GM12878 (cell line): ENCODE measurements at regions not wholly inside any gene's neighbourhood (a gene's known extent, or its start where the extent isn't known, plus 50 kb on each side); places are given as distances from the start of the nearest gene placed in this dataset.

Experiments
- ATAC-seq: fragments of 200-7000 bp; cut with Tn5 transposase; 3 replicates; pipeline ENCODE4 v1.9.1; 2020; ENCODE audit warnings: mild to moderate bottlenecking, moderate library complexity
- BruUV-seq: library from RNA; stranded (reverse); fragments of 400-500 nt; replicated peaks from 2 replicates; lab custom pipeline; 2021; lab: Mats Ljungman, UMichigan
- CTCF ChIA-PET: fragments of 300-600 bp; sonication (Branson Sonifier 250); formaldehyde crosslinking; extraction: SDS; loops from one replicate; lab custom pipeline; 2021; ENCODE audit warnings: inconsistent platforms; lab: Yijun Ruan, JAX
- POLR2A ChIA-PET: fragments of 350-600 bp; formaldehyde crosslinking; extraction: SDS; loops from one replicate; lab custom pipeline; 2021; ENCODE audit warnings: inconsistent platforms; lab: Charles Lee
- RAD21 ChIA-PET: fragments of 300-600 bp; sonication (Branson Sonifier 250); formaldehyde crosslinking; loops from one replicate; lab custom pipeline; 2023; ENCODE audit warnings: antibody characterized with exemption; ENCODE audit not compliant: unreplicated experiment; lab: Charles Lee
- SMC1A ChIA-PET: fragments of 300-600 bp; sonication (Branson Sonifier 250); formaldehyde crosslinking; loops from one replicate; lab custom pipeline; 2023; ENCODE audit not compliant: unreplicated experiment, uncharacterized antibody; lab: Charles Lee
- DNase-seq: peaks from one replicate; pipeline ENCODE4 v3.0.0-alpha.2; 2011; ENCODE audit warnings: low read depth, low spot score
- FAIRE-seq: peaks from 3 replicates; lab custom pipeline; 2011; peaks lifted over from hg19 to GRCh38; lab: Jason Lieb, UNC
- H2AFZ ChIP-seq: 2 replicates; pipeline ENCODE4 v1.6.0; 2011; ENCODE audit warnings: low read depth, low read length, control low read depth; ENCODE audit not compliant: control insufficient read depth
- H3K27ac ChIP-seq: 2 replicates; pipeline ENCODE4 v1.5.1; 2011; ENCODE audit warnings: control low read depth; ENCODE audit not compliant: control insufficient read depth, insufficient read depth
- H3K27me3 ChIP-seq, 2 experiments: replicated peaks in 1 of 2; 2 replicates each; pipeline versions ENCODE4 v1.6.0 to v1.6.1; 2011; ENCODE audit warnings: low read length in 1 of 2; ENCODE audit not compliant: control insufficient read depth in 2 of 2, insufficient read depth in 2 of 2
- H3K36me3 ChIP-seq, 2 experiments: 2 replicates each; pipeline ENCODE4 v1.5.1; 2011; ENCODE audit warnings: low read length in 1 of 2; ENCODE audit not compliant: control insufficient read depth in 2 of 2, insufficient read depth in 2 of 2
- H3K4me1 ChIP-seq: 2 replicates; pipeline ENCODE4 v1.6.1; 2011; ENCODE audit warnings: mild to moderate bottlenecking, low read length, moderate library complexity, mixed read lengths; ENCODE audit not compliant: control insufficient read depth, insufficient read depth
- H3K4me2 ChIP-seq: 2 replicates; pipeline ENCODE4 v1.6.0; 2011; ENCODE audit warnings: control low read depth; ENCODE audit not compliant: control insufficient read depth, insufficient read depth
- H3K4me3 ChIP-seq: fragments of 200-600 bp; sonication (generic); 2 replicates; pipeline ENCODE4 v1.5.1; 2016
- H3K79me2 ChIP-seq: 2 replicates; pipeline ENCODE4 v1.6.0; 2011; ENCODE audit warnings: low read length; ENCODE audit not compliant: control insufficient read depth, insufficient read depth
- H3K9ac ChIP-seq: 2 replicates; pipeline ENCODE4 v1.8.0; 2011; ENCODE audit warnings: low read length, control low read depth, mixed read lengths; ENCODE audit not compliant: control insufficient read depth, insufficient read depth
- H3K9me3 ChIP-seq: replicated peaks from 3 replicates; pipeline ENCODE4 v1.5.1; 2011; ENCODE audit warnings: mild to moderate bottlenecking, low read length; ENCODE audit not compliant: control insufficient read depth, insufficient read depth
- H4K20me1 ChIP-seq: 2 replicates; pipeline ENCODE4 v1.6.0; 2011; ENCODE audit not compliant: control insufficient read depth, insufficient read depth
- BACH1 ChIP-seq: fragments of 450-650 bp; IDR thresholded peaks from 2 replicates; pipeline ENCODE4 v1.6.1; 2017; ENCODE audit warnings: mild to moderate bottlenecking, borderline replicate concordance
- CBX3 ChIP-seq: fragments of 200-600 bp; sonication (generic); IDR thresholded peaks from 2 replicates; pipeline ENCODE4 v1.6.1; 2016; ENCODE audit warnings: low read depth, borderline replicate concordance
- DPF2 ChIP-seq: fragments of 450-650 bp; IDR thresholded peaks from 2 replicates; pipeline ENCODE4 v1.6.1; 2017; ENCODE audit warnings: mild to moderate bottlenecking
- EED ChIP-seq: sonication (generic); IDR thresholded peaks from 2 replicates; pipeline ENCODE4 v1.6.1; 2016; ENCODE audit warnings: antibody characterized with exemption, low read depth
- GATAD2B ChIP-seq: fragments of 450-650 bp; conservative IDR thresholded peaks from 2 replicates; pipeline ENCODE4 v1.6.1; 2017; ENCODE audit warnings: low read depth, mild to moderate bottlenecking, moderate library complexity
- IKZF1 ChIP-seq: fragments of 450-650 bp; conservative IDR thresholded peaks from 2 replicates; pipeline ENCODE4 v1.6.1; 2017; ENCODE audit warnings: antibody characterized with exemption, mild to moderate bottlenecking
- NRF1 ChIP-seq: conservative IDR thresholded peaks from 2 replicates; pipeline ENCODE4 v1.6.1; 2011; ENCODE audit warnings: mild to moderate bottlenecking, low read depth, low read length, improper control_type of control experiment
- PAX8 ChIP-seq: fragments of 450-650 bp; IDR thresholded peaks from 2 replicates; pipeline ENCODE4 v1.6.1; 2017; ENCODE audit warnings: mild to moderate bottlenecking, moderate library complexity
- POLR2A ChIP-seq: IDR thresholded peaks from 2 replicates; pipeline ENCODE4 v1.6.1; 2011; ENCODE audit warnings: low read depth, mild to moderate bottlenecking, low read length
- RCOR1 ChIP-seq: conservative IDR thresholded peaks from 2 replicates; pipeline ENCODE4 v1.6.1; 2012; ENCODE audit warnings: low read depth, low read length, improper control_type of control experiment
- SREBF2 ChIP-seq: IDR thresholded peaks from 2 replicates; pipeline ENCODE4 v1.6.1; 2012; ENCODE audit warnings: mild to moderate bottlenecking, low read length
- SRF ChIP-seq, 2 experiments: IDR thresholded peaks; 2 replicates each; pipeline ENCODE4 v1.6.1; 2011; ENCODE audit warnings: low read depth in 2 of 2, low read length in 2 of 2, mild to moderate bottlenecking in 1 of 2, moderate library complexity in 1 of 2
- SUZ12 ChIP-seq: fragments of 200-600 bp; sonication (generic); IDR thresholded peaks from one replicate; pipeline ENCODE4 v1.6.1; 2018; ENCODE audit warnings: antibody characterized with exemption, mild to moderate bottlenecking; ENCODE audit not compliant: unreplicated experiment
- ZBED1 ChIP-seq: IDR thresholded peaks from 2 replicates; pipeline ENCODE4 v1.6.1; 2016; ENCODE audit warnings: borderline replicate concordance
- ZNF217 ChIP-seq: fragments of 450-650 bp; IDR thresholded peaks from 2 replicates; pipeline ENCODE4 v1.6.1; 2017; ENCODE audit warnings: antibody characterized with exemption, mild to moderate bottlenecking
- WGBS: methylation state at CpG from one replicate; pipeline ENCODE4 v1.1.6; 2016; ENCODE audit warnings: low lambda C conversion rate; ENCODE audit not compliant: insufficient replicate concordance, insufficient coverage; ENCODE audit errors: missing lambda C conversion rate; 5-methylcytosine and 5-hydroxymethylcytosine counted together
- in situ Hi-C: fragments of 300-500 bp; cut with MboI; formaldehyde crosslinking; loops from 9 replicates; pipeline ENCODE4 v1.14.3; 2018; ENCODE audit warnings: mixed read lengths
- intact Hi-C: fragments of 100-400 bp; cut with micrococcal nuclease; formaldehyde crosslinking; loops from one replicate; pipeline ENCODE4 v1.14.2; 2022; ENCODE audit not compliant: unreplicated experiment
- TF ChIP-seq, protein P1 (sequence below): fragments of 450-650 bp; formaldehyde crosslinking; IDR thresholded peaks from 2 replicates; pipeline ENCODE4 v1.5.0; 2022; ENCODE audit warnings: mild to moderate bottlenecking, missing genetic modification characterization
- TF ChIP-seq, protein P2 (sequence below): fragments of 450-650 bp; IDR thresholded peaks from 2 replicates; pipeline ENCODE4 v1.6.1; 2016; ENCODE audit warnings: mild to moderate bottlenecking, moderate library complexity, borderline replicate concordance
- TF ChIP-seq, protein P3 (sequence below): IDR thresholded peaks from 2 replicates; pipeline ENCODE4 v1.6.1; 2012; ENCODE audit warnings: low read depth, low read length, improper control_type of control experiment

DNA sequence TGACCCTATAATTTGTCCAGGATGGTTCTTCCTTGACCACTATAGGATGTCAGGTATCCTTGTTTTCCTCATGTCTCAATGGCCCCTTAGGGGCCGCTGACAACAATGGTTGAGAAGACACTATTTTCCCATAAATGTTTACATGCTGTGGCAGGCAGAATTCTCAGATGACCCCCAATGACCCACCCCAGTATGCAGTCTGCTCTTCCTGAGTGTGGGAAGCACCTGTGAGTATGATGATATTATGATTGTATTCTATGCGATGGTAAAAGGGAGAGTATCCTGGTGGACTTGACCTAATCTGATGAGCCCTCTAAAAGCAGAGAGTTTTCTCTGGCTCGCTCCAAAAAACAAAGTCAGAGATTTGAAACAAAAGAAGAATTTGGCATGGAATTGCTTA lies 123.1 kb upstream of the DLX2 start:
- Histone ChIP-seq H3K27ac (no peak overlapping the region), H3K36me3 (no peaks in the 10 kb centered on the region)
- FAIRE-seq: no peak
- TF ChIP-seq EED (no peak), PAX8 (no peak), ZBED1 (no peak), GATAD2B (no peak), RCOR1 (no peak), ZNF217 (no peak), SUZ12 (no peak), NRF1 (no peak), SREBF2 (no peak), CBX3 (no peak), BACH1 (no peak), SRF (IDR thresholded peaks at IDR 0.05; ENCODE audit: low read depth in 2 of 2, low read length in 2 of 2) (no peak), DPF2 (no peak), POLR2A (no peak), IKZF1 (no peak)
- TF ChIP-seq, protein P1, sequence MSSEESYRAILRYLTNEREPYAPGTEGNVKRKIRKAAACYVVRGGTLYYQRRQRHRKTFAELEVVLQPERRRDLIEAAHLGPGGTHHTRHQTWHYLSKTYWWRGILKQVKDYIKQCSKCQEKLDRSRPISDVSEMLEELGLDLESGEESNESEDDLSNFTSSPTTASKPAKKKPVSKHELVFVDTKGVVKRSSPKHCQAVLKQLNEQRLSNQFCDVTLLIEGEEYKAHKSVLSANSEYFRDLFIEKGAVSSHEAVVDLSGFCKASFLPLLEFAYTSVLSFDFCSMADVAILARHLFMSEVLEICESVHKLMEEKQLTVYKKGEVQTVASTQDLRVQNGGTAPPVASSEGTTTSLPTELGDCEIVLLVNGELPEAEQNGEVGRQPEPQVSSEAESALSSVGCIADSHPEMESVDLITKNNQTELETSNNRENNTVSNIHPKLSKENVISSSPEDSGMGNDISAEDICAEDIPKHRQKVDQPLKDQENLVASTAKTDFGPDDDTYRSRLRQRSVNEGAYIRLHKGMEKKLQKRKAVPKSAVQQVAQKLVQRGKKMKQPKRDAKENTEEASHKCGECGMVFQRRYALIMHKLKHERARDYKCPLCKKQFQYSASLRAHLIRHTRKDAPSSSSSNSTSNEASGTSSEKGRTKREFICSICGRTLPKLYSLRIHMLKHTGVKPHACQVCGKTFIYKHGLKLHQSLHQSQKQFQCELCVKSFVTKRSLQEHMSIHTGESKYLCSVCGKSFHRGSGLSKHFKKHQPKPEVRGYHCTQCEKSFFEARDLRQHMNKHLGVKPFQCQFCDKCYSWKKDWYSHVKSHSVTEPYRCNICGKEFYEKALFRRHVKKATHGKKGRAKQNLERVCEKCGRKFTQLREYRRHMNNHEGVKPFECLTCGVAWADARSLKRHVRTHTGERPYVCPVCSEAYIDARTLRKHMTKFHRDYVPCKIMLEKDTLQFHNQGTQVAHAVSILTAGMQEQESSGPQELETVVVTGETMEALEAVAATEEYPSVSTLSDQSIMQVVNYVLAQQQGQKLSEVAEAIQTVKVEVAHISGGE: no peak
- TF ChIP-seq, protein P2, sequence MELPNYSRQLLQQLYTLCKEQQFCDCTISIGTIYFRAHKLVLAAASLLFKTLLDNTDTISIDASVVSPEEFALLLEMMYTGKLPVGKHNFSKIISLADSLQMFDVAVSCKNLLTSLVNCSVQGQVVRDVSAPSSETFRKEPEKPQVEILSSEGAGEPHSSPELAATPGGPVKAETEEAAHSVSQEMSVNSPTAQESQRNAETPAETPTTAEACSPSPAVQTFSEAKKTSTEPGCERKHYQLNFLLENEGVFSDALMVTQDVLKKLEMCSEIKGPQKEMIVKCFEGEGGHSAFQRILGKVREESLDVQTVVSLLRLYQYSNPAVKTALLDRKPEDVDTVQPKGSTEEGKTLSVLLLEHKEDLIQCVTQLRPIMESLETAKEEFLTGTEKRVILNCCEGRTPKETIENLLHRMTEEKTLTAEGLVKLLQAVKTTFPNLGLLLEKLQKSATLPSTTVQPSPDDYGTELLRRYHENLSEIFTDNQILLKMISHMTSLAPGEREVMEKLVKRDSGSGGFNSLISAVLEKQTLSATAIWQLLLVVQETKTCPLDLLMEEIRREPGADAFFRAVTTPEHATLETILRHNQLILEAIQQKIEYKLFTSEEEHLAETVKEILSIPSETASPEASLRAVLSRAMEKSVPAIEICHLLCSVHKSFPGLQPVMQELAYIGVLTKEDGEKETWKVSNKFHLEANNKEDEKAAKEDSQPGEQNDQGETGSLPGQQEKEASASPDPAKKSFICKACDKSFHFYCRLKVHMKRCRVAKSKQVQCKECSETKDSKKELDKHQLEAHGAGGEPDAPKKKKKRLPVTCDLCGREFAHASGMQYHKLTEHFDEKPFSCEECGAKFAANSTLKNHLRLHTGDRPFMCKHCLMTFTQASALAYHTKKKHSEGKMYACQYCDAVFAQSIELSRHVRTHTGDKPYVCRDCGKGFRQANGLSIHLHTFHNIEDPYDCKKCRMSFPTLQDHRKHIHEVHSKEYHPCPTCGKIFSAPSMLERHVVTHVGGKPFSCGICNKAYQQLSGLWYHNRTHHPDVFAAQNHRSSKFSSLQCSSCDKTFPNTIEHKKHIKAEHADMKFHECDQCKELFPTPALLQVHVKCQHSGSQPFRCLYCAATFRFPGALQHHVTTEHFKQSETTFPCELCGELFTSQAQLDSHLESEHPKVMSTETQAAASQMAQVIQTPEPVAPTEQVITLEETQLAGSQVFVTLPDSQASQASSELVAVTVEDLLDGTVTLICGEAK: no peak
- TF ChIP-seq, protein P3, sequence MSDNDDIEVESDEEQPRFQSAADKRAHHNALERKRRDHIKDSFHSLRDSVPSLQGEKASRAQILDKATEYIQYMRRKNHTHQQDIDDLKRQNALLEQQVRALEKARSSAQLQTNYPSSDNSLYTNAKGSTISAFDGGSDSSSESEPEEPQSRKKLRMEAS: no peak
- TF ChIP-seq, all 136 proteins: peak for 0
- Histone ChIP-seq H3K27me3 (no peaks in the 10 kb centered on the region; a peak in 2 of 4 replicates), H3K9me3 (no peaks in the 10 kb centered on the region), H3K79me2 (no peaks in the 10 kb centered on the region), H2AFZ (no peak overlapping the region), H3K4me2 (no peak overlapping the region), H3K4me1 (no peaks in the 10 kb centered on the region), H3K9ac (no peak overlapping the region), H4K20me1 (no peaks in the 10 kb centered on the region), H3K4me3 (no peak overlapping the region)
- ChIA-PET CTCF (no interaction called here), POLR2A (interaction anchor here (0.6 kb wide), 1 partner anchor 543 kb away, joined by 7 read pairs; no protein-coding TSS in a partner anchor), RAD21 (no interaction called here), SMC1A (interaction anchor here (0.7 kb wide), 1 partner anchor 86 kb away, joined by 3 read pairs; no protein-coding TSS in a partner anchor)
- intact Hi-C loops: no loop called here
- no peak for DNase-seq
- WGBS: 46% methylated on average over 3 of the region's 3 CpGs
- in situ Hi-C loops: no loop called here
- ATAC-seq: no peak
- no TSS peak for BruUV-seq
